HEK293T (cell line): ENCODE measurements at regions not wholly inside any gene's neighbourhood (a gene's known extent, or its start where the extent isn't known, plus 50 kb on each side); places are given as distances from the start of the nearest gene placed in this dataset.

Source experiments
- BHLHE40 ChIP-seq: fragments of 450-650 bp; IDR thresholded peaks from 2 replicates; pipeline ENCODE4 v1.6.1; 2016; ENCODE audit warnings: mild to moderate bottlenecking, moderate library complexity, borderline replicate concordance
- CTBP1 ChIP-seq: fragments of 450-650 bp; IDR thresholded peaks from 2 replicates; pipeline ENCODE4 v1.6.1; 2016; ENCODE audit warnings: borderline replicate concordance
- ELF4 ChIP-seq: fragments of 450-650 bp; IDR thresholded peaks from 2 replicates; pipeline ENCODE4 v1.6.1; 2017; ENCODE audit warnings: antibody characterized with exemption
- FOXM1 ChIP-seq: fragments of 450-650 bp; IDR thresholded peaks from 2 replicates; pipeline ENCODE4 v1.6.1; 2017; ENCODE audit warnings: mild to moderate bottlenecking, borderline replicate concordance
- LEF1 ChIP-seq: fragments of 450-650 bp; IDR thresholded peaks from 2 replicates; pipeline ENCODE4 v1.6.1; 2017; ENCODE audit warnings: mild to moderate bottlenecking, borderline replicate concordance
- PKNOX1 ChIP-seq: fragments of 450-650 bp; IDR thresholded peaks from 2 replicates; pipeline ENCODE4 v1.6.1; 2016
- SP1 ChIP-seq: fragments of 450-650 bp; IDR thresholded peaks from 2 replicates; pipeline ENCODE4 v1.6.1; 2017
- SUZ12 ChIP-seq: fragments of 450-650 bp; IDR thresholded peaks from 2 replicates; pipeline ENCODE4 v1.6.1; 2016; ENCODE audit warnings: mild to moderate bottlenecking
- TARDBP ChIP-seq: fragments of 450-650 bp; IDR thresholded peaks from 2 replicates; pipeline ENCODE4 v1.6.1; 2016

GRCh38 chr3:70608434-70608833, 296.0 kb upstream of the MDFIC2 start:
- TF ChIP-seq BHLHE40 (no peak), ELF4 (no peak), FOXM1 (no peak), PKNOX1 (no peak), SUZ12 (no peak), CTBP1 (no peak), SP1 (no peak), LEF1 (no peak), TARDBP (no peak)
